IMR-90 (cell line): ENCODE measurements at regions not wholly inside any gene's neighbourhood (a gene's known extent, or its start where the extent isn't known, plus 50 kb on each side); places are given as distances from the start of the nearest gene placed in this dataset.

Experiments used
- MAZ ChIP-seq: IDR thresholded peaks from 2 replicates; pipeline ENCODE4 v1.6.1; 2012; ENCODE audit warnings: low read depth, mild to moderate bottlenecking, low read length, improper control_type of control experiment, moderate library complexity, borderline replicate concordance
- POLR2A ChIP-seq: IDR thresholded peaks from 2 replicates; pipeline ENCODE4 v1.6.1; 2012; ENCODE audit warnings: mild to moderate bottlenecking, low read depth, low read length
- RFX5 ChIP-seq: IDR thresholded peaks from 2 replicates; pipeline ENCODE4 v1.8.0; 2012; ENCODE audit warnings: low read depth, mild to moderate bottlenecking, low read length, moderate library complexity
- SMC3 ChIP-seq: fragments of 150-350 bp; IDR thresholded peaks from 2 replicates; pipeline ENCODE4 v1.6.1; 2016; ENCODE audit warnings: low read depth, mild to moderate bottlenecking, antibody characterized with exemption, low read length, moderate library complexity
- TF ChIP-seq, protein P1 (sequence below): conservative IDR thresholded peaks from 2 replicates; pipeline ENCODE4 v1.5.1; 2012; ENCODE audit warnings: mild to moderate bottlenecking, low read depth, low read length, improper control_type of control experiment

DNA sequence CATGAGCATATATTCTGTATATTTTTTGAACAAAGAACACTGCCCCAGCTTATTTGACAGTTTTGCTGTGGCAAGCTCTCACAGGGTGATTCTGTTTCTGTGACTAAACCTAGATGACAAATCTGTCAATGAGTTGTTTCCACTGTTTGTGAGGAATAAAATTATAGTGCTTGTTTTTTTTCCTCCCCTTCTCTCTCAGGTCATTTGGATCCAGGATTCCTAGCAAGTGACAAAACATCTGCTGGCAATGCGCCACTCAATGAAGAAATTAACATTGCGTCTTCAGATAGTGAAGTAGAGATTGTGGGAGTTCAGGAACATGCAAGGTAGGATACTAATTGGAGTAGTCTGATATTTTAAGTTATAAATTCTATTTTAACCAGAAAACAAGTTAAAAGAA is 149.3 kb downstream of the HAUS1 start:
- TF ChIP-seq MAZ = no peak
- TF ChIP-seq, protein P1, sequence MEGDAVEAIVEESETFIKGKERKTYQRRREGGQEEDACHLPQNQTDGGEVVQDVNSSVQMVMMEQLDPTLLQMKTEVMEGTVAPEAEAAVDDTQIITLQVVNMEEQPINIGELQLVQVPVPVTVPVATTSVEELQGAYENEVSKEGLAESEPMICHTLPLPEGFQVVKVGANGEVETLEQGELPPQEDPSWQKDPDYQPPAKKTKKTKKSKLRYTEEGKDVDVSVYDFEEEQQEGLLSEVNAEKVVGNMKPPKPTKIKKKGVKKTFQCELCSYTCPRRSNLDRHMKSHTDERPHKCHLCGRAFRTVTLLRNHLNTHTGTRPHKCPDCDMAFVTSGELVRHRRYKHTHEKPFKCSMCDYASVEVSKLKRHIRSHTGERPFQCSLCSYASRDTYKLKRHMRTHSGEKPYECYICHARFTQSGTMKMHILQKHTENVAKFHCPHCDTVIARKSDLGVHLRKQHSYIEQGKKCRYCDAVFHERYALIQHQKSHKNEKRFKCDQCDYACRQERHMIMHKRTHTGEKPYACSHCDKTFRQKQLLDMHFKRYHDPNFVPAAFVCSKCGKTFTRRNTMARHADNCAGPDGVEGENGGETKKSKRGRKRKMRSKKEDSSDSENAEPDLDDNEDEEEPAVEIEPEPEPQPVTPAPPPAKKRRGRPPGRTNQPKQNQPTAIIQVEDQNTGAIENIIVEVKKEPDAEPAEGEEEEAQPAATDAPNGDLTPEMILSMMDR = no peak
- no peak for TF ChIP-seq SMC3
- TF ChIP-seq RFX5 = no peak
- TF ChIP-seq POLR2A = no peak
